WTC11 (cell line): ENCODE measurements at regions not wholly inside any gene's neighbourhood (a gene's known extent, or its start where the extent isn't known, plus 50 kb on each side); places are given as distances from the start of the nearest gene placed in this dataset.

Experiments used
- ATAC-seq: fragments of 200-7000 bp; cut with Tn5 transposase; 2 replicates; pipeline ENCODE4 v1.10.0; 2021; ENCODE audit warnings: mild to moderate bottlenecking, moderate library complexity
- CTCF ChIA-PET: fragments of 300-600 bp; sonication (Branson Sonifier 250); formaldehyde crosslinking; loops from one replicate; lab custom pipeline; 2021; ENCODE audit warnings: antibody characterized with exemption; lab: Charles Lee
- POLR2A ChIA-PET: fragments of 350-600 bp; sonication (Branson Sonifier 250); formaldehyde crosslinking; loops from one replicate; lab custom pipeline; 2021; ENCODE audit warnings: antibody characterized with exemption; lab: Charles Lee
- DNase-seq: peaks from one replicate; pipeline ENCODE4 v3.0.0; 2021; ENCODE audit warnings: low spot score
- H3K27ac Mint-ChIP-seq: 2 replicates; pipeline ENCODE4 v1.8.0; 2021; ENCODE audit warnings: mixed read lengths
- H3K27me3 Mint-ChIP-seq: 2 replicates; pipeline ENCODE4 v1.8.0; 2021; ENCODE audit warnings: low read depth, mild to moderate bottlenecking, moderate library complexity, mixed read lengths
- H3K36me3 Mint-ChIP-seq: 2 replicates; pipeline ENCODE4 v1.8.0; 2021; ENCODE audit warnings: mixed read lengths
- H3K4me1 Mint-ChIP-seq: 2 replicates; pipeline ENCODE4 v1.8.0; 2022; ENCODE audit warnings: mixed read lengths
- H3K4me3 Mint-ChIP-seq: 2 replicates; pipeline ENCODE4 v1.8.0; 2021; ENCODE audit warnings: mild to moderate bottlenecking, moderate library complexity, mixed read lengths
- H3K9me3 Mint-ChIP-seq: 2 replicates; pipeline ENCODE4 v1.8.0; 2021; ENCODE audit warnings: mixed read lengths
- CREB1 ChIP-seq: sonication (generic); formaldehyde crosslinking; IDR thresholded peaks from 2 replicates; pipeline ENCODE4 v1.8.0; 2023; ENCODE audit warnings: mild to moderate bottlenecking, missing genetic modification reagents
- E2F4 ChIP-seq: sonication (generic); formaldehyde crosslinking; IDR thresholded peaks from 2 replicates; pipeline ENCODE4 v1.8.1; 2022; ENCODE audit warnings: low read depth, mild to moderate bottlenecking, moderate library complexity, missing genetic modification reagents, borderline replicate concordance
- EMX1 ChIP-seq: fragments of 250-450 bp; sonication (Bioruptor Pico); IDR thresholded peaks from 2 replicates; pipeline ENCODE4 v1.8.0; 2021; ENCODE audit warnings: mild to moderate bottlenecking
- ESRRA ChIP-seq: sonication (generic); formaldehyde crosslinking; IDR thresholded peaks from 2 replicates; pipeline ENCODE4 v1.8.1; 2022; ENCODE audit warnings: mild to moderate bottlenecking, missing genetic modification reagents, borderline replicate concordance
- ETV6 ChIP-seq: sonication (generic); formaldehyde crosslinking; IDR thresholded peaks from 2 replicates; pipeline ENCODE4 v1.8.1; 2022; ENCODE audit warnings: mild to moderate bottlenecking, missing genetic modification reagents
- FOXK1 ChIP-seq: sonication (generic); formaldehyde crosslinking; IDR thresholded peaks from 2 replicates; pipeline ENCODE4 v1.8.0; 2022; ENCODE audit warnings: mild to moderate bottlenecking, moderate library complexity, missing genetic modification reagents
- IRF2 ChIP-seq: sonication (generic); formaldehyde crosslinking; IDR thresholded peaks from 2 replicates; pipeline ENCODE4 v1.8.0; 2022; ENCODE audit warnings: low read depth, missing genetic modification reagents, borderline replicate concordance
- JUN ChIP-seq: sonication (generic); formaldehyde crosslinking; IDR thresholded peaks from 2 replicates; pipeline ENCODE4 v1.8.0; 2023; ENCODE audit warnings: mild to moderate bottlenecking, missing genetic modification reagents
- MXD4 ChIP-seq: fragments of 250-450 bp; sonication (Bioruptor Pico); IDR thresholded peaks from 2 replicates; pipeline ENCODE4 v1.8.0; 2021; ENCODE audit warnings: mild to moderate bottlenecking, moderate library complexity, borderline replicate concordance
- MYBL2 ChIP-seq: sonication (generic); formaldehyde crosslinking; IDR thresholded peaks from 2 replicates; pipeline ENCODE4 v1.8.1; 2023; ENCODE audit warnings: mild to moderate bottlenecking, moderate library complexity, missing genetic modification reagents
- NR1H2 ChIP-seq: sonication (generic); formaldehyde crosslinking; IDR thresholded peaks from 2 replicates; pipeline ENCODE4 v1.9.0; 2021; ENCODE audit warnings: mild to moderate bottlenecking, moderate library complexity, missing genetic modification reagents
- NR3C1 ChIP-seq: sonication (generic); formaldehyde crosslinking; conservative IDR thresholded peaks from 2 replicates; pipeline ENCODE4 v1.8.1; 2023; ENCODE audit warnings: low read depth, mild to moderate bottlenecking, missing genetic modification reagents
- TEAD1 ChIP-seq: sonication (generic); formaldehyde crosslinking; IDR thresholded peaks from 2 replicates; pipeline ENCODE4 v1.8.0; 2022; ENCODE audit warnings: mild to moderate bottlenecking, missing genetic modification reagents
- TEAD4 ChIP-seq: sonication (generic); formaldehyde crosslinking; IDR thresholded peaks from 2 replicates; pipeline ENCODE4 v1.8.0; 2022; ENCODE audit warnings: mild to moderate bottlenecking, missing genetic modification reagents
- TP53 ChIP-seq: sonication (generic); formaldehyde crosslinking; IDR thresholded peaks from 2 replicates; pipeline ENCODE4 v1.8.1; 2023; ENCODE audit warnings: mild to moderate bottlenecking, missing genetic modification reagents
- ZNF138 ChIP-seq: sonication (generic); formaldehyde crosslinking; conservative IDR thresholded peaks from 2 replicates; pipeline ENCODE4 v1.8.1; 2022; ENCODE audit warnings: mild to moderate bottlenecking, moderate library complexity, missing genetic modification reagents
- ZNF317 ChIP-seq: sonication (generic); formaldehyde crosslinking; IDR thresholded peaks from 2 replicates; pipeline ENCODE4 v1.8.1; 2023; ENCODE audit warnings: low read depth, mild to moderate bottlenecking, moderate library complexity, missing genetic modification reagents, borderline replicate concordance
- ZNF396 ChIP-seq: fragments of 250-450 bp; sonication (Bioruptor Pico); IDR thresholded peaks from 2 replicates; pipeline ENCODE4 v1.8.0; 2021; ENCODE audit warnings: mild to moderate bottlenecking, moderate library complexity, borderline replicate concordance
- ZNF423 ChIP-seq: fragments of 250-450 bp; sonication (Bioruptor Pico); IDR thresholded peaks from 2 replicates; pipeline ENCODE4 v2.1.2; 2022; ENCODE audit warnings: mild to moderate bottlenecking, moderate library complexity
- ZNF425 ChIP-seq: fragments of 250-450 bp; sonication (Bioruptor Pico); conservative IDR thresholded peaks from 2 replicates; pipeline ENCODE4 v1.9.0; 2021; ENCODE audit warnings: mild to moderate bottlenecking
- TF ChIP-seq, protein P1 (sequence below): sonication (generic); formaldehyde crosslinking; IDR thresholded peaks from 2 replicates; pipeline ENCODE4 v1.8.0; 2022; ENCODE audit warnings: mild to moderate bottlenecking, missing genetic modification reagents
- TF ChIP-seq, protein P2 (sequence below): sonication (generic); formaldehyde crosslinking; IDR thresholded peaks from 2 replicates; pipeline ENCODE4 v1.8.1; 2022; ENCODE audit warnings: low read depth, missing genetic modification reagents, borderline replicate concordance
- TF ChIP-seq, protein P3 (sequence below): fragments of 250-450 bp; sonication (Bioruptor Pico); IDR thresholded peaks from 2 replicates; pipeline ENCODE4 v1.9.0; 2021; ENCODE audit warnings: mild to moderate bottlenecking, borderline replicate concordance

DNA sequence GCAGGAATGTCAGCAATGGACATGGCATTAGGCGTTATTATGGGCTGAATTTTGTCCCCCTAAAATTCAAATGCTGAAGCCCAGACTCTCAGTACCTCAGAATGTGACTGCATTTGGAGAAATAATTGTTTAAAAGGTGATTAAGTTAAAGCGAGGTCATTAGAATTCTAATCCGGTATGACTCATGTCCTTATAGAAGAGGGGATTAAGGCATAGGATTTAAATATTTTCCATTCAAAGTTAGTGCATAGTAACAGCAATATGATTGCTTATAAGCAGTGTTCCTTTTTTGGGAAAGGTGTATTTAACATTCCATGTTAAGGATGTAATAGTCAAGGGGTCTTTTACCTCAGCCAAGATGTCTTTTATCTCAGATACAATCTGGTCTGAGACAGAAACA, 95.5 kb downstream of the NHLRC3 start:
- POLR2A ChIA-PET: no interaction called here
- no peak overlapping the region for H3K27ac Mint-ChIP-seq

GRCh38 chr13:39134574-39134973, 96.3 kb downstream of the NHLRC3 start:
- H3K27ac Mint-ChIP-seq: no peak overlapping the region
- H3K36me3 Mint-ChIP-seq: no peaks in the 10 kb centered on the region
- no peak for TF ChIP-seq FOXK1 (CRISPR knock-in tag)
- no peak for TF ChIP-seq JUN (CRISPR knock-in tag)
- TF ChIP-seq ESRRA (CRISPR knock-in tag): no peak
- no peak for TF ChIP-seq ZNF425 (CRISPR knock-in tag)
- no peak for TF ChIP-seq ZNF138 (CRISPR knock-in tag)
- no peak for TF ChIP-seq IRF2
- TF ChIP-seq MXD4 (CRISPR knock-in tag): no peak
- TF ChIP-seq EMX1 (CRISPR knock-in tag): no peak
- no peak for TF ChIP-seq MYBL2 (CRISPR knock-in tag)
- TF ChIP-seq ETV6: no peak
- TF ChIP-seq TEAD1 (CRISPR knock-in tag): no peak
- TF ChIP-seq, protein P1, sequence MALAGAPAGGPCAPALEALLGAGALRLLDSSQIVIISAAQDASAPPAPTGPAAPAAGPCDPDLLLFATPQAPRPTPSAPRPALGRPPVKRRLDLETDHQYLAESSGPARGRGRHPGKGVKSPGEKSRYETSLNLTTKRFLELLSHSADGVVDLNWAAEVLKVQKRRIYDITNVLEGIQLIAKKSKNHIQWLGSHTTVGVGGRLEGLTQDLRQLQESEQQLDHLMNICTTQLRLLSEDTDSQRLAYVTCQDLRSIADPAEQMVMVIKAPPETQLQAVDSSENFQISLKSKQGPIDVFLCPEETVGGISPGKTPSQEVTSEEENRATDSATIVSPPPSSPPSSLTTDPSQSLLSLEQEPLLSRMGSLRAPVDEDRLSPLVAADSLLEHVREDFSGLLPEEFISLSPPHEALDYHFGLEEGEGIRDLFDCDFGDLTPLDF (CRISPR knock-in tag): no peak
- TF ChIP-seq, protein P2, sequence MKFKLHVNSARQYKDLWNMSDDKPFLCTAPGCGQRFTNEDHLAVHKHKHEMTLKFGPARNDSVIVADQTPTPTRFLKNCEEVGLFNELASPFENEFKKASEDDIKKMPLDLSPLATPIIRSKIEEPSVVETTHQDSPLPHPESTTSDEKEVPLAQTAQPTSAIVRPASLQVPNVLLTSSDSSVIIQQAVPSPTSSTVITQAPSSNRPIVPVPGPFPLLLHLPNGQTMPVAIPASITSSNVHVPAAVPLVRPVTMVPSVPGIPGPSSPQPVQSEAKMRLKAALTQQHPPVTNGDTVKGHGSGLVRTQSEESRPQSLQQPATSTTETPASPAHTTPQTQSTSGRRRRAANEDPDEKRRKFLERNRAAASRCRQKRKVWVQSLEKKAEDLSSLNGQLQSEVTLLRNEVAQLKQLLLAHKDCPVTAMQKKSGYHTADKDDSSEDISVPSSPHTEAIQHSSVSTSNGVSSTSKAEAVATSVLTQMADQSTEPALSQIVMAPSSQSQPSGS (CRISPR knock-in tag): no peak
- TF ChIP-seq E2F4 (CRISPR knock-in tag): no peak

More for the DNA sequence above, 95.5 kb downstream of the NHLRC3 start:
- peaks cover 9% of the 10 kb centered on the region for H3K4me1 Mint-ChIP-seq
- DNase-seq: no peak
- no peak for ATAC-seq
- no peaks in the 10 kb centered on the region for H3K36me3 Mint-ChIP-seq
- TF ChIP-seq NR1H2 (CRISPR knock-in tag) (no peak), TEAD4 (no peak), CREB1 (no peak), ZNF425 (CRISPR knock-in tag) (no peak), ZNF396 (CRISPR knock-in tag) (no peak), ZNF317 (no peak), TP53 (CRISPR knock-in tag) (no peak), ZNF423 (CRISPR knock-in tag) (no peak), NR3C1 (CRISPR knock-in tag) (no peak)
- TF ChIP-seq, protein P3, sequence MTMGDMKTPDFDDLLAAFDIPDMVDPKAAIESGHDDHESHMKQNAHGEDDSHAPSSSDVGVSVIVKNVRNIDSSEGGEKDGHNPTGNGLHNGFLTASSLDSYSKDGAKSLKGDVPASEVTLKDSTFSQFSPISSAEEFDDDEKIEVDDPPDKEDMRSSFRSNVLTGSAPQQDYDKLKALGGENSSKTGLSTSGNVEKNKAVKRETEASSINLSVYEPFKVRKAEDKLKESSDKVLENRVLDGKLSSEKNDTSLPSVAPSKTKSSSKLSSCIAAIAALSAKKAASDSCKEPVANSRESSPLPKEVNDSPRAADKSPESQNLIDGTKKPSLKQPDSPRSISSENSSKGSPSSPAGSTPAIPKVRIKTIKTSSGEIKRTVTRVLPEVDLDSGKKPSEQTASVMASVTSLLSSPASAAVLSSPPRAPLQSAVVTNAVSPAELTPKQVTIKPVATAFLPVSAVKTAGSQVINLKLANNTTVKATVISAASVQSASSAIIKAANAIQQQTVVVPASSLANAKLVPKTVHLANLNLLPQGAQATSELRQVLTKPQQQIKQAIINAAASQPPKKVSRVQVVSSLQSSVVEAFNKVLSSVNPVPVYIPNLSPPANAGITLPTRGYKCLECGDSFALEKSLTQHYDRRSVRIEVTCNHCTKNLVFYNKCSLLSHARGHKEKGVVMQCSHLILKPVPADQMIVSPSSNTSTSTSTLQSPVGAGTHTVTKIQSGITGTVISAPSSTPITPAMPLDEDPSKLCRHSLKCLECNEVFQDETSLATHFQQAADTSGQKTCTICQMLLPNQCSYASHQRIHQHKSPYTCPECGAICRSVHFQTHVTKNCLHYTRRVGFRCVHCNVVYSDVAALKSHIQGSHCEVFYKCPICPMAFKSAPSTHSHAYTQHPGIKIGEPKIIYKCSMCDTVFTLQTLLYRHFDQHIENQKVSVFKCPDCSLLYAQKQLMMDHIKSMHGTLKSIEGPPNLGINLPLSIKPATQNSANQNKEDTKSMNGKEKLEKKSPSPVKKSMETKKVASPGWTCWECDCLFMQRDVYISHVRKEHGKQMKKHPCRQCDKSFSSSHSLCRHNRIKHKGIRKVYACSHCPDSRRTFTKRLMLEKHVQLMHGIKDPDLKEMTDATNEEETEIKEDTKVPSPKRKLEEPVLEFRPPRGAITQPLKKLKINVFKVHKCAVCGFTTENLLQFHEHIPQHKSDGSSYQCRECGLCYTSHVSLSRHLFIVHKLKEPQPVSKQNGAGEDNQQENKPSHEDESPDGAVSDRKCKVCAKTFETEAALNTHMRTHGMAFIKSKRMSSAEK (CRISPR knock-in tag): no peak
- H3K9me3 Mint-ChIP-seq: no peaks in the 10 kb centered on the region
- no peak overlapping the region for H3K4me3 Mint-ChIP-seq
- peaks cover 6% of the 10 kb centered on the region for H3K27me3 Mint-ChIP-seq
- CTCF ChIA-PET: interaction anchor here (0.9 to 1.1 kb wide), 3 partner anchors 11 to 479 kb away, joined by 4 to 6 read pairs (median 5); no protein-coding TSS in a partner anchor

More at GRCh38 chr13:39134574-39134973, 96.3 kb downstream of the NHLRC3 start:
- Mint-ChIP-seq H3K27me3 (peaks cover 3% of the 10 kb centered on the region), H3K4me1 (peaks cover 9% of the 10 kb centered on the region), H3K4me3 (no peak overlapping the region), H3K9me3 (no peaks in the 10 kb centered on the region)
- no peak for DNase-seq
- CTCF ChIA-PET: no interaction called here
- POLR2A ChIA-PET: no interaction called here
- no peak for ATAC-seq
